Epithelial cell of proximal tubule (primary cell): ENCODE measurements at regions not wholly inside any gene's neighbourhood (a gene's known extent, or its start where the extent isn't known, plus 50 kb on each side); places are given as distances from the start of the nearest gene placed in this dataset.
"Not testable (repeated sequence)": the region's sequence is repeated elsewhere in the genome, so short reads cannot be mapped to it uniquely, and the experiment has no call there.

Experiments used
- DNase-seq: peaks from one replicate; pipeline ENCODE4 v3.0.0-alpha.2; 2011; ENCODE audit warnings: low read depth
- H3K4me3 ChIP-seq: 2 replicates; pipeline ENCODE4 v1.5.1; 2011; ENCODE audit warnings: low read depth, mild to moderate bottlenecking, low read length
- CTCF ChIP-seq: conservative IDR thresholded peaks from 2 replicates; pipeline ENCODE4 v1.5.1; 2012; ENCODE audit warnings: low read depth, mild to moderate bottlenecking, low read length

GRCh38 chr12:108424816-108425215, 85.7 kb upstream of the CMKLR1 start:
- DNase-seq = no peak
- H3K4me3 ChIP-seq = no peak overlapping the region
- TF ChIP-seq CTCF = no peak

GRCh38 chr12:108424026-108424425, 84.9 kb upstream of the CMKLR1 start:
- no peak for DNase-seq
- no peak overlapping the region for H3K4me3 ChIP-seq
- no peak for TF ChIP-seq CTCF

GRCh38 chr12:108423486-108423885, 84.4 kb upstream of the CMKLR1 start:
- H3K4me3 ChIP-seq = no peak overlapping the region
- no peak for DNase-seq
- no peak for TF ChIP-seq CTCF

- DNase-seq, H3K4me3 ChIP-seq: not testable (repeated sequence)
Measured at GRCh38 chr12:108421082-108421481, 82.0 kb upstream of the CMKLR1 start.

GRCh38 chr12:108420421-108420820, 81.3 kb upstream of the CMKLR1 start:
- DNase-seq, H3K4me3 ChIP-seq: not testable (repeated sequence)

- DNase-seq = no peak
- TF ChIP-seq CTCF = no peak
- H3K4me3 ChIP-seq = no peak overlapping the region
Measured at GRCh38 chr12:108419949-108420348, 80.8 kb upstream of the CMKLR1 start.

GRCh38 chr12:108418164-108418890, 79.2 kb upstream of the CMKLR1 start:
- TF ChIP-seq CTCF = no peak
- DNase-seq = no peak
- no peak overlapping the region for H3K4me3 ChIP-seq

- no peak overlapping the region for H3K4me3 ChIP-seq
- DNase-seq = no peak
- TF ChIP-seq CTCF = no peak
Measured at GRCh38 chr12:108414021-108414420, 74.9 kb upstream of the CMKLR1 start.
